ENCODE measurements at regions not wholly inside any gene's neighbourhood (a gene's known extent, or its start where the extent isn't known, plus 50 kb on each side); places are given as distances from the start of the nearest gene placed in this dataset.

DNA sequence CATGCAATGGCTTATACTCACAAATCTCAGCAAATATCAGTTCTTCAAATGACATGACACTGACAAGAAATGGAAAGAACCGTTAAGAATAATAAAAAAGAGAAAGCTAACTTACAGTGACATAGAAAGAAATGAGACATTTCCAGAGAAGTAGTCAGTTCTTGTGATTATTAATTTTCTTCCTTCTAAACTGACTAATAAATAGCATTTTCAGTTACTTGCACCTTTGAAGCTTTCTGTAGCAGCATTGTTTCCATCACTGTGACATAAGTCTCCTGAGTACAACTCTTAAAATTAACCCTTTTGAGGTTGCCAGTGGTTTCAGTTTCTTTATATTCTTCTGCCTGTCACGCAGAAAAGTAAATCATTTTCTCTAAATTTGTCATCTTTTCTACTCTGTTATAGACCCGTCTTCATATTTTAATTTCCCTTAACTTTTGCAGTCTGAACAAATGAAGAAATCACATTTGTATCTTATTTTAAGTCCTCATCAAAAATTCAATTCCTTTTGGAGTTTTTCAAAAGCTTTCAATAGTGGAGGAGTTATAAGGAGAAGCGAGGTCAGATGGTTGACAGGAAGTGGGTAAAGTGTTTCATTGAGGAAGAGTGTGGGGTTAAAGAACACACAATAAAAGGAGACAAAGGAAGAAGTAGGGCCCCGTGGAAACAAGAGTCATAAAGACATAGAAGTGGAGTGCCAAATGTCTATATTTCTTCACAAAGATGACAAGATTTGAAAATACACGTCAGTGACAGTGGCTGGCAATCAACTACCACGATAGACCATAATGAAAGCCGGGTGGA lies 57.9 kb upstream of the S1PR1 start:
- TF ChIP-seq, protein P1, sequence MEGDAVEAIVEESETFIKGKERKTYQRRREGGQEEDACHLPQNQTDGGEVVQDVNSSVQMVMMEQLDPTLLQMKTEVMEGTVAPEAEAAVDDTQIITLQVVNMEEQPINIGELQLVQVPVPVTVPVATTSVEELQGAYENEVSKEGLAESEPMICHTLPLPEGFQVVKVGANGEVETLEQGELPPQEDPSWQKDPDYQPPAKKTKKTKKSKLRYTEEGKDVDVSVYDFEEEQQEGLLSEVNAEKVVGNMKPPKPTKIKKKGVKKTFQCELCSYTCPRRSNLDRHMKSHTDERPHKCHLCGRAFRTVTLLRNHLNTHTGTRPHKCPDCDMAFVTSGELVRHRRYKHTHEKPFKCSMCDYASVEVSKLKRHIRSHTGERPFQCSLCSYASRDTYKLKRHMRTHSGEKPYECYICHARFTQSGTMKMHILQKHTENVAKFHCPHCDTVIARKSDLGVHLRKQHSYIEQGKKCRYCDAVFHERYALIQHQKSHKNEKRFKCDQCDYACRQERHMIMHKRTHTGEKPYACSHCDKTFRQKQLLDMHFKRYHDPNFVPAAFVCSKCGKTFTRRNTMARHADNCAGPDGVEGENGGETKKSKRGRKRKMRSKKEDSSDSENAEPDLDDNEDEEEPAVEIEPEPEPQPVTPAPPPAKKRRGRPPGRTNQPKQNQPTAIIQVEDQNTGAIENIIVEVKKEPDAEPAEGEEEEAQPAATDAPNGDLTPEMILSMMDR (conservative IDR thresholded peaks at IDR 0.05 in 1 of 2, IDR thresholded peaks at IDR 0.05 in 1 of 2; ENCODE audit: low read depth in 1 of 2, low read length in 2 of 2): no peak
- no peak for TF ChIP-seq EZH2 (IDR thresholded peaks at IDR 0.05; ENCODE audit: low read length, missing control alignments)
